WTC11 (cell line): ENCODE measurements at regions not wholly inside any gene's neighbourhood (a gene's known extent, or its start where the extent isn't known, plus 50 kb on each side); places are given as distances from the start of the nearest gene placed in this dataset.

Experiments
- ATF3 ChIP-seq: sonication (generic); formaldehyde crosslinking; conservative IDR thresholded peaks from 2 replicates; pipeline ENCODE4 v1.8.1; 2022; ENCODE audit warnings: mild to moderate bottlenecking, missing genetic modification reagents
- CDX4 ChIP-seq: fragments of 250-450 bp; sonication (Bioruptor Pico); IDR thresholded peaks from 2 replicates; pipeline ENCODE4 v1.9.0; 2021; ENCODE audit warnings: moderate library complexity, mild to moderate bottlenecking, inconsistent platforms, borderline replicate concordance
- CTCF ChIP-seq: fragments of 200-600 bp; IDR thresholded peaks from 2 replicates; pipeline ENCODE4 v1.8.0; 2022; ENCODE audit warnings: antibody characterized with exemption
- FOXP4 ChIP-seq: sonication (generic); formaldehyde crosslinking; IDR thresholded peaks from 2 replicates; pipeline ENCODE4 v1.8.0; 2022; ENCODE audit warnings: mild to moderate bottlenecking, missing genetic modification reagents
- JAZF1 ChIP-seq: fragments of 250-450 bp; sonication (Bioruptor Pico); IDR thresholded peaks from 2 replicates; pipeline ENCODE4 v1.9.0; 2021; ENCODE audit warnings: moderate library complexity, mild to moderate bottlenecking, inconsistent platforms
- NFE2L1 ChIP-seq: sonication (generic); formaldehyde crosslinking; IDR thresholded peaks from 2 replicates; pipeline ENCODE4 v1.8.1; 2023; ENCODE audit warnings: missing genetic modification reagents
- PRDM15 ChIP-seq: sonication (generic); formaldehyde crosslinking; IDR thresholded peaks from 2 replicates; pipeline ENCODE4 v1.8.0; 2022; ENCODE audit warnings: missing genetic modification reagents
- PRRX2 ChIP-seq: fragments of 250-450 bp; sonication (Bioruptor Pico); IDR thresholded peaks from 2 replicates; pipeline ENCODE4 v1.8.0; 2021; ENCODE audit warnings: mild to moderate bottlenecking
- USF2 ChIP-seq: sonication (generic); formaldehyde crosslinking; IDR thresholded peaks from 2 replicates; pipeline ENCODE4 v1.8.1; 2023; ENCODE audit warnings: mild to moderate bottlenecking, missing genetic modification reagents, moderate library complexity
- ZMAT4 ChIP-seq: fragments of 250-450 bp; sonication (Bioruptor Pico); IDR thresholded peaks from 2 replicates; pipeline ENCODE4 v1.9.0; 2021; ENCODE audit warnings: mild to moderate bottlenecking
- ZNF425 ChIP-seq: fragments of 250-450 bp; sonication (Bioruptor Pico); conservative IDR thresholded peaks from 2 replicates; pipeline ENCODE4 v1.9.0; 2021; ENCODE audit warnings: mild to moderate bottlenecking
- ZNF671 ChIP-seq: fragments of 250-450 bp; sonication (Bioruptor Pico); IDR thresholded peaks from 2 replicates; pipeline ENCODE4 v1.8.0; 2021; ENCODE audit warnings: mild to moderate bottlenecking
- ZSCAN18 ChIP-seq: fragments of 250-450 bp; sonication (Bioruptor Pico); IDR thresholded peaks from 2 replicates; pipeline ENCODE4 v2.1.2; 2022; ENCODE audit warnings: mild to moderate bottlenecking, moderate library complexity

GRCh38 chr1:29520571-29521437 lies 284.5 kb downstream of the PTPRU start:
- no peak for TF ChIP-seq ZNF425
- TF ChIP-seq CTCF = no peak
- TF ChIP-seq ZMAT4 = no peak
- TF ChIP-seq PRRX2 (CRISPR knock-in tag) = no peak
- TF ChIP-seq PRDM15 (CRISPR knock-in tag) = no peak
- no peak for TF ChIP-seq JAZF1 (CRISPR knock-in tag)
- TF ChIP-seq ATF3 (CRISPR knock-in tag) = no peak
- no peak for TF ChIP-seq ZSCAN18
- no peak for TF ChIP-seq FOXP4 (CRISPR knock-in tag)
- TF ChIP-seq USF2 = no peak
- no peak for TF ChIP-seq NFE2L1 (CRISPR knock-in tag)
- no peak for TF ChIP-seq CDX4 (CRISPR knock-in tag)
- no peak for TF ChIP-seq ZNF671 (CRISPR knock-in tag)
